ENCODE measurements at regions not wholly inside any gene's neighbourhood (a gene's known extent, or its start where the extent isn't known, plus 50 kb on each side); places are given as distances from the start of the nearest gene placed in this dataset.

- TF ChIP-seq CEBPB (IDR thresholded peaks at IDR 0.05; ENCODE audit: low read depth) (no peak), CBX3 (IDR thresholded peaks at IDR 0.05; ENCODE audit: low read depth) (no peak)
Observed at GRCh38 chr21:32824950-32825349, 53.4 kb upstream of the PAXBP1 start (continued).

DNA sequence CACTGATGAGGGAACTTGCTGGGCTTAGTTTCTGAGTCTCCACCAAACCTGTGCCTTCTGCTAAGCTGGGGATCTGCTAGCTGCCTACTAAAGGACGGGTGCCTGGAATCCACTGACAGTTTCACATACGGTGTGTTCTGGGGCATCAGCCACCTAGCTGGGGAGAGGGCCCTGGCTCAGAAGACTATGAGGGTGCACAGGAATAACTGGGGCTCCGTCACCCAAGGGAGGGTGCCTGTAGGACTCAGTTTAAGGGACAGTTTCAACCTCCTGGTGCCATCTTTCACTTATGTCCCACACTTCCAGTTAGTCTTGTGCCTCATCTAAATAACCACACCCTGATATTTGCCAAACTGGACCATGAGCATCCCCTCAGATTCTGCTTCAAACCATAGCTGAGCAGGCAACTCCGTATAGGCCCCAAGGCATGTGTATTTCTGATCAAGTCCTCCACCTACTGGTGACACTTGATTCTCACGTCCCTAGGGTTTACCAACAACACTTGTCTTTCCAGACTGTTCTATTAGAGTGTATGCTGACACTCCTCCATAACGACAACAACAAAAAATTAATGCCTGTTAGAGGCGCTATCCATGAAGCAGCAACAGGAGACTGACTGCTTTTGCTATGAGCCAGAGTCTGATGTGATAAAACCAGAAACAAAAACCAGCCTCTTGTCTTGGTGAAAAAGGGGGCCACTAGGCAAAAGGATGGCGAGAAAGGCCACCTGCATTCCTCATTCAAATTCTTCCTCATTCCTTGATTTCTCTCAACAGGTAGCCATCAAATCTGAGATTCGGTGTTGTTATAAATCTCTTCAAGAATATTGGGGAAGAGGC is 55.0 kb upstream of the PAXBP1 start:
- Histone ChIP-seq H3K4me1 (ENCODE audit: control insufficient read depth in 1 of 2, insufficient read depth in 2 of 2, low read length in 2 of 2) (peaks cover 0 to 3% of the 10 kb centered on the region in 2 experiments; a peak in 1 of 4 replicates), H3K9ac (ENCODE audit: low read length) (no peak overlapping the region), H4K20me1 (ENCODE audit: insufficient read depth) (no peaks in the 10 kb centered on the region), H3K4me3 (replicated peaks in 1 of 2; ENCODE audit: low read depth in 1 of 2, low read length in 2 of 2) (no peak overlapping the region), H3K4me2 (ENCODE audit: low read length) (no peak overlapping the region), H3K79me2 (ENCODE audit: insufficient read depth, low read length) (no peaks in the 10 kb centered on the region), H3K9me2 (ENCODE audit: insufficient read depth) (no peaks in the 10 kb centered on the region), H3K27ac (ENCODE audit: low read depth, low read length) (no peak overlapping the region), H3K27me3 (ENCODE audit: insufficient read depth, low read length) (no peaks in the 10 kb centered on the region), H3K9me3 (ENCODE audit: control insufficient read depth in 1 of 2, insufficient read depth in 1 of 2, low read depth in 1 of 2, low read length in 2 of 2) (no peaks in the 10 kb centered on the region; a peak in 1 of 4 replicates), H3K36me3 (ENCODE audit: control insufficient read depth in 1 of 2, insufficient read depth in 2 of 2, low read length in 2 of 2) (no peaks in the 10 kb centered on the region), H2AFZ (ENCODE audit: low read depth, low read length, poor library complexity, severe bottlenecking) (no peak overlapping the region)
- TF ChIP-seq RAD21 (IDR thresholded peaks at IDR 0.05; ENCODE audit: low read depth) (peak; percentile 71), CTCF (IDR thresholded peaks at IDR 0.05 in 2 of 3, conservative IDR thresholded peaks at IDR 0.05 in 1 of 3; ENCODE audit: borderline replicate concordance in 1 of 3, insufficient read depth in 1 of 3, low read depth in 2 of 3, low read length in 2 of 3) (peak; percentile 57 to 68 (median 67); a peak in 5 of 6 replicates), SRF (IDR thresholded peaks at IDR 0.05; ENCODE audit: low read depth) (no peak)
- CTCF ChIA-PET: interaction anchor here (0.8 to 3.0 kb wide), 6 partner anchors 14 to 301 kb away, joined by 3 to 15 read pairs (median 4); no protein-coding TSS in a partner anchor
- peak; percentile 60 for DNase-seq (ENCODE audit: low read depth, low spot score)
- RAD21 ChIA-PET (ENCODE audit: low non-redundant PET in 1 of 2, low total read pairs in 2 of 2, uncharacterized antibody in 2 of 2, unreplicated experiment in 2 of 2): no interaction called here
- peak; percentile 98 for ATAC-seq
- BruUV-seq (replicated peaks): no TSS peak
- POLR2A ChIA-PET: no interaction called here
- intact Hi-C loops (cut with micrococcal nuclease): loop anchor here (1.0 kb wide), 1 partner anchor 173 kb away; no protein-coding TSS in a partner anchor

Data from HCT116 (cell line).